HFF-Myc (cell line): ENCODE measurements at regions not wholly inside any gene's neighbourhood (a gene's known extent, or its start where the extent isn't known, plus 50 kb on each side); places are given as distances from the start of the nearest gene placed in this dataset.

Experiments
- DNase-seq: peaks from one replicate; pipeline ENCODE4 v3.0.0-alpha.2; 2011; ENCODE audit warnings: low read depth; ENCODE audit errors: extremely low read depth
- H3K4me3 ChIP-seq: replicated peaks from 2 replicates; pipeline ENCODE4 v1.5.1; 2011; ENCODE audit warnings: low read depth, mild to moderate bottlenecking, control low read depth, low read length
- CTCF ChIP-seq: IDR thresholded peaks from 2 replicates; pipeline ENCODE4 v1.5.1; 2012; ENCODE audit warnings: mild to moderate bottlenecking, low read depth, low read length, control low read depth; ENCODE audit errors: missing control alignments

- DNase-seq: no peak
- TF ChIP-seq CTCF: no peak
- H3K4me3 ChIP-seq: no peak overlapping the region
Observed at GRCh38 chr7:45235905-45236304, 78.3 kb downstream of the RAMP3 start.

GRCh38 chr7:45236666-45237065, 79.1 kb downstream of the RAMP3 start:
- H3K4me3 ChIP-seq: no peak overlapping the region
- no peak for TF ChIP-seq CTCF
- DNase-seq: no peak

GRCh38 chr7:45237788-45238461, 80.3 kb downstream of the RAMP3 start:
- no peak for TF ChIP-seq CTCF
- DNase-seq: no peak
- no peak overlapping the region for H3K4me3 ChIP-seq

GRCh38 chr7:45238806-45239205, 81.2 kb downstream of the RAMP3 start:
- H3K4me3 ChIP-seq: no peak overlapping the region
- TF ChIP-seq CTCF: no peak
- DNase-seq: no peak

GRCh38 chr7:45239486-45239885, 81.9 kb downstream of the RAMP3 start:
- DNase-seq: no peak
- no peak for TF ChIP-seq CTCF
- H3K4me3 ChIP-seq: no peak overlapping the region

- no peak for DNase-seq
- H3K4me3 ChIP-seq: no peak overlapping the region
- no peak for TF ChIP-seq CTCF
Observed at GRCh38 chr7:45240273-45240771, 82.7 kb downstream of the RAMP3 start.

GRCh38 chr7:45240926-45241325, 83.3 kb downstream of the RAMP3 start:
- no peak for TF ChIP-seq CTCF
- H3K4me3 ChIP-seq: no peak overlapping the region
- DNase-seq: no peak
